NOMO-1 (cell line): ENCODE measurements at regions not wholly inside any gene's neighbourhood (a gene's known extent, or its start where the extent isn't known, plus 50 kb on each side); places are given as distances from the start of the nearest gene placed in this dataset.

Source experiments
- DNase-seq, 2 experiments: peaks; one replicate each; lab custom pipeline; 2025; ENCODE audit not compliant: unreplicated experiment in 2 of 2; lab: John Stamatoyannopoulos, UW

GRCh38 chr20:12353842-12354241, 436.1 kb downstream of the BTBD3 start:
- no peak for DNase-seq

- DNase-seq, result no peak
These were observed 437.0 kb downstream of the BTBD3 start for GRCh38 chr20:12354725-12355124.

- no peak for DNase-seq
These were observed 437.5 kb downstream of the BTBD3 start for GRCh38 chr20:12355185-12355584.

GRCh38 chr20:12358006-12358654, 440.4 kb downstream of the BTBD3 start:
- no peak for DNase-seq

- no peak for DNase-seq
These were observed 440.9 kb downstream of the BTBD3 start for GRCh38 chr20:12358655-12359009.

- no peak for DNase-seq
These were observed 454.3 kb downstream of the BTBD3 start for GRCh38 chr20:12371990-12372389.

- no peak for DNase-seq
These were observed 454.9 kb downstream of the BTBD3 start for GRCh38 chr20:12372557-12372956.

- no peak for DNase-seq
These were observed 458.3 kb downstream of the BTBD3 start for GRCh38 chr20:12375967-12376366.

GRCh38 chr20:12383821-12384220, 466.1 kb downstream of the BTBD3 start:
- peak; percentile 5 to 8 for DNase-seq

GRCh38 chr20:12386821-12387220, 469.1 kb downstream of the BTBD3 start:
- DNase-seq, result no peak

GRCh38 chr20:12391099-12391498, 473.4 kb downstream of the BTBD3 start:
- DNase-seq, result no peak

GRCh38 chr20:12394786-12395185, 477.1 kb downstream of the BTBD3 start:
- no peak for DNase-seq

- no peak for DNase-seq
These were observed 477.7 kb downstream of the BTBD3 start for GRCh38 chr20:12395353-12395752.

- DNase-seq, result no peak
These were observed 478.1 kb downstream of the BTBD3 start for GRCh38 chr20:12395760-12396159.

- DNase-seq, result no peak
These were observed 481.6 kb downstream of the BTBD3 start for GRCh38 chr20:12399110-12399836.

GRCh38 chr20:12404941-12405340, 487.2 kb downstream of the BTBD3 start:
- DNase-seq, result no peak

- no peak for DNase-seq
These were observed 489.3 kb downstream of the BTBD3 start for GRCh38 chr20:12406978-12407377.

- no peak for DNase-seq
These were observed 491.8 kb downstream of the BTBD3 start for GRCh38 chr20:12409501-12409900.

- no peak for DNase-seq
These were observed 493.1 kb downstream of the BTBD3 start for GRCh38 chr20:12410783-12411182.

- DNase-seq, result no peak
These were observed 493.7 kb downstream of the BTBD3 start for GRCh38 chr20:12411246-12411940.

GRCh38 chr20:12413116-12413515, 495.4 kb downstream of the BTBD3 start:
- no peak for DNase-seq
